HCT116 (cell line): ENCODE measurements at regions not wholly inside any gene's neighbourhood (a gene's known extent, or its start where the extent isn't known, plus 50 kb on each side); places are given as distances from the start of the nearest gene placed in this dataset.

ENCODE experiments used
- ATAC-seq: fragments of 200-7000 bp; cut with Tn5 transposase; 2 replicates; pipeline ENCODE4 v1.9.1; 2020; ENCODE audit warnings: mild to moderate bottlenecking, moderate library complexity
- BruUV-seq: library from RNA; stranded (reverse); fragments of 400-500 nt; replicated peaks from 2 replicates; lab custom pipeline; 2021; lab: Mats Ljungman, UMichigan
- CTCF ChIA-PET: fragments of 300-600 bp; sonication (Branson Sonifier 250); formaldehyde crosslinking; loops from one replicate; lab custom pipeline; 2021; ENCODE audit warnings: antibody characterized with exemption; lab: Charles Lee
- POLR2A ChIA-PET: fragments of 300-600, 350-600 bp; sonication (Branson Sonifier 250); formaldehyde crosslinking; loops from one replicate; lab custom pipeline; 2021; ENCODE audit warnings: antibody characterized with exemption; lab: Charles Lee
- RAD21 ChIA-PET, 2 experiments: fragments of 300-600 bp; sonication (Branson Sonifier 250); formaldehyde crosslinking; loops; one replicate each; lab custom pipeline; 2023; ENCODE audit warnings: low total read pairs in 2 of 2; ENCODE audit not compliant: uncharacterized antibody in 2 of 2, unreplicated experiment in 2 of 2, low non-redundant PET in 1 of 2; lab: Charles Lee
- DNase-seq: peaks from one replicate; pipeline ENCODE4 v3.0.0-alpha.2; 2010; ENCODE audit warnings: low read depth, low spot score
- H2AFZ ChIP-seq: fragments of 200-600 bp; shearing (Covaris generic), sonication (generic); 2 replicates; pipeline ENCODE4 v1.6.1; 2017; ENCODE audit warnings: low read depth, mixed run types, mixed read lengths, antibody characterized with exemption, low read length; ENCODE audit not compliant: poor library complexity, severe bottlenecking
- H3K27ac ChIP-seq: 2 replicates; pipeline ENCODE4 v1.5.1; 2012; ENCODE audit warnings: low read depth, low read length
- H3K27me3 ChIP-seq: fragments of 200-600 bp; sonication (generic); 2 replicates; pipeline ENCODE4 v1.6.1; 2016; ENCODE audit warnings: mixed run types, low read length, mixed read lengths; ENCODE audit not compliant: insufficient read depth
- H3K36me3 ChIP-seq, 2 experiments: fragments of 200-500 bp in 1 of 2; fragments of 200-600 bp in 1 of 2; sonication (Bioruptor generic) in 1 of 2; sonication (generic) in 1 of 2; 2 replicates each; pipeline versions ENCODE4 v1.5.1 to v1.6.1; 2014 to 2016; ENCODE audit warnings: low read length in 2 of 2, inconsistent platforms in 1 of 2, mixed read lengths in 1 of 2, mixed run types in 1 of 2; ENCODE audit not compliant: insufficient read depth in 2 of 2, control insufficient read depth in 1 of 2
- H3K4me1 ChIP-seq, 2 experiments: fragments of 200-600 bp in 1 of 2; sonication (generic) in 1 of 2; 2 replicates each; pipeline versions ENCODE4 v1.5.1 to v1.6.1; 2012 to 2017; ENCODE audit warnings: low read length in 2 of 2, inconsistent platforms in 1 of 2, mild to moderate bottlenecking in 1 of 2, mixed read lengths in 1 of 2, mixed run types in 1 of 2, moderate library complexity in 1 of 2; ENCODE audit not compliant: insufficient read depth in 2 of 2, control insufficient read depth in 1 of 2
- H3K4me2 ChIP-seq: fragments of 200-600 bp; sonication (generic); 2 replicates; pipeline ENCODE4 v1.6.1; 2017; ENCODE audit warnings: mixed run types, low read length, mixed read lengths
- H3K4me3 ChIP-seq, 2 experiments: fragments of 200-600 bp in 1 of 2; sonication (generic) in 1 of 2; replicated peaks in 1 of 2; 2 replicates each; pipeline ENCODE4 v1.5.1; 2011 to 2016; ENCODE audit warnings: low read length in 2 of 2, control low read depth in 1 of 2, low read depth in 1 of 2, mild to moderate bottlenecking in 1 of 2, mixed read lengths in 1 of 2, mixed run types in 1 of 2
- H3K79me2 ChIP-seq: fragments of 200-600 bp; sonication (generic); 2 replicates; pipeline ENCODE4 v1.6.1; 2017; ENCODE audit warnings: mild to moderate bottlenecking, mixed run types, low read length, moderate library complexity, mixed read lengths; ENCODE audit not compliant: insufficient read depth
- H3K9ac ChIP-seq: fragments of 200-600 bp; sonication (generic); 2 replicates; pipeline ENCODE4 v1.6.1; 2016; ENCODE audit warnings: low read length, mixed read lengths
- H3K9me2 ChIP-seq: fragments of 200-600 bp; sonication (generic), shearing (Covaris generic); 2 replicates; pipeline ENCODE4 v1.6.1; 2017; ENCODE audit warnings: mixed run types, mild to moderate bottlenecking, moderate library complexity; ENCODE audit not compliant: insufficient read depth
- H3K9me3 ChIP-seq, 2 experiments: fragments of 200-500 bp in 1 of 2; fragments of 200-600 bp in 1 of 2; sonication (Bioruptor generic) in 1 of 2; sonication (generic) in 1 of 2; 2 replicates each; pipeline ENCODE4 v1.6.1; 2014 to 2017; ENCODE audit warnings: low read length in 2 of 2, mixed read lengths in 2 of 2, inconsistent platforms in 1 of 2, low read depth in 1 of 2, mild to moderate bottlenecking in 1 of 2, mixed run types in 1 of 2, moderate library complexity in 1 of 2; ENCODE audit not compliant: control insufficient read depth in 1 of 2, insufficient read depth in 1 of 2
- H4K20me1 ChIP-seq: fragments of 200-600 bp; sonication (generic), shearing (Covaris generic); 2 replicates; pipeline ENCODE4 v1.6.1; 2017; ENCODE audit warnings: mixed run types, mild to moderate bottlenecking, moderate library complexity; ENCODE audit not compliant: insufficient read depth
- CBX3 ChIP-seq: IDR thresholded peaks from 2 replicates; pipeline ENCODE4 v1.6.1; 2012; ENCODE audit warnings: low read depth
- CEBPB ChIP-seq: IDR thresholded peaks from 2 replicates; pipeline ENCODE4 v1.6.1; 2012; ENCODE audit warnings: low read depth
- CTCF ChIP-seq, 3 experiments: fragments of 200-600 bp in 1 of 3; sonication (generic) in 1 of 3; IDR thresholded peaks in 2 of 3; conservative IDR thresholded peaks in 1 of 3; 2 replicates each; pipeline ENCODE4 v1.5.1; 2012 to 2017; ENCODE audit warnings: low read depth in 2 of 3, low read length in 2 of 3, antibody characterized with exemption in 1 of 3, borderline replicate concordance in 1 of 3, control low read depth in 1 of 3, mild to moderate bottlenecking in 1 of 3, mixed read lengths in 1 of 3, mixed run types in 1 of 3, moderate library complexity in 1 of 3; ENCODE audit not compliant: insufficient read depth in 1 of 3
- ELF1 ChIP-seq: IDR thresholded peaks from 2 replicates; pipeline ENCODE4 v1.6.1; 2012; ENCODE audit warnings: low read depth, borderline replicate concordance
- EZH2 ChIP-seq: fragments of 200-600 bp; sonication (generic); IDR thresholded peaks from 2 replicates; pipeline ENCODE4 v1.6.1; 2017; ENCODE audit warnings: antibody characterized with exemption, mixed run types
- EZH2phosphoT487 ChIP-seq: fragments of 200-600 bp; IDR thresholded peaks from 2 replicates; pipeline ENCODE4 v1.6.1; 2018; ENCODE audit warnings: antibody characterized with exemption, borderline replicate concordance
- FOSL1 ChIP-seq: IDR thresholded peaks from 2 replicates; pipeline ENCODE4 v1.6.1; 2012; ENCODE audit warnings: low read depth
- MAX ChIP-seq: IDR thresholded peaks from 2 replicates; pipeline ENCODE4 v1.6.1; 2012
- POLR2A ChIP-seq: IDR thresholded peaks from 2 replicates; pipeline ENCODE4 v1.7.0; 2011; ENCODE audit warnings: borderline replicate concordance; ENCODE audit not compliant: insufficient read depth, insufficient read length; ENCODE audit errors: extremely low read depth
- POLR2AphosphoS5 ChIP-seq: IDR thresholded peaks from 2 replicates; pipeline ENCODE4 v1.6.1; 2011; ENCODE audit warnings: mild to moderate bottlenecking, low read depth, low read length, moderate library complexity
- RAD21 ChIP-seq: IDR thresholded peaks from 2 replicates; pipeline ENCODE4 v1.6.1; 2012; ENCODE audit warnings: low read depth, mild to moderate bottlenecking
- REST ChIP-seq: IDR thresholded peaks from 2 replicates; pipeline ENCODE4 v1.6.1; 2012; ENCODE audit warnings: low read depth
- SIN3A ChIP-seq: IDR thresholded peaks from 2 replicates; pipeline ENCODE4 v1.6.1; 2012; ENCODE audit warnings: low read depth
- SP1 ChIP-seq: IDR thresholded peaks from 2 replicates; pipeline ENCODE4 v1.6.1; 2012; ENCODE audit warnings: low read depth
- TCF7L2 ChIP-seq: IDR thresholded peaks from 2 replicates; pipeline ENCODE4 v1.7.0; 2011; ENCODE audit warnings: borderline replicate concordance, inconsistent platforms; ENCODE audit not compliant: insufficient read depth, insufficient read length; ENCODE audit errors: extremely low read depth
- ZFX ChIP-seq: fragments of 450-650 bp; IDR thresholded peaks from 2 replicates; pipeline ENCODE4 v1.6.1; 2017
- ZNF274 ChIP-seq: fragments of 200-500 bp; sonication (Bioruptor generic); IDR thresholded peaks from 2 replicates; pipeline ENCODE4 v1.6.1; 2014; ENCODE audit warnings: mild to moderate bottlenecking, low read depth, low read length, inconsistent platforms
- intact Hi-C: fragments of 100-400 bp; cut with micrococcal nuclease; formaldehyde crosslinking; loops from 2 replicates; pipeline ENCODE4 v1.10.0; 2022

GRCh38 chr12:91601054-91601453, 418.4 kb upstream of the DCN start:
- H3K79me2 ChIP-seq: no peaks in the 10 kb centered on the region
- no peak for ATAC-seq
- no peak overlapping the region for H3K4me2 ChIP-seq
- ChIA-PET RAD21 (no interaction called here), CTCF (no interaction called here), POLR2A (no interaction called here)
- H3K9me2 ChIP-seq: no peaks in the 10 kb centered on the region; the same call in 1 of the 2 replicates
- no peak overlapping the region for H3K27ac ChIP-seq
- H3K4me1 ChIP-seq: no peaks in the 10 kb centered on the region
- DNase-seq: no peak
- H3K4me3 ChIP-seq: no peak overlapping the region
- no peaks in the 10 kb centered on the region for H3K36me3 ChIP-seq
- no TSS peak for BruUV-seq
- H3K9ac ChIP-seq: no peak overlapping the region
- intact Hi-C loops: no loop called here
- H2AFZ ChIP-seq: no peak overlapping the region
- no peaks in the 10 kb centered on the region for H3K9me3 ChIP-seq
- TF ChIP-seq CEBPB: no peak
- TF ChIP-seq REST: no peak
- TF ChIP-seq CBX3: no peak
- no peak for TF ChIP-seq ELF1
- no peak for TF ChIP-seq EZH2
- TF ChIP-seq POLR2A: no peak
- no peak for TF ChIP-seq EZH2phosphoT487
- no peak for TF ChIP-seq MAX
- TF ChIP-seq CTCF (IDR thresholded peaks at IDR 0.05 in 2 of 3, conservative IDR thresholded peaks at IDR 0.05 in 1 of 3; ENCODE audit: borderline replicate concordance in 1 of 3, insufficient read depth in 1 of 3, low read depth in 2 of 3, low read length in 2 of 3): no peak
- no peak for TF ChIP-seq RAD21
- no peak for TF ChIP-seq POLR2AphosphoS5
- no peak for TF ChIP-seq ZFX
- no peak for TF ChIP-seq SP1
- TF ChIP-seq ZNF274: no peak
- TF ChIP-seq SIN3A: no peak
- TF ChIP-seq FOSL1: no peak
- no peak for TF ChIP-seq TCF7L2
- TF ChIP-seq, all 23 proteins: peak for 0
- no peaks in the 10 kb centered on the region for H4K20me1 ChIP-seq
- H3K27me3 ChIP-seq: no peaks in the 10 kb centered on the region
